ENCODE measurements at regions not wholly inside any gene's neighbourhood (a gene's known extent, or its start where the extent isn't known, plus 50 kb on each side); places are given as distances from the start of the nearest gene placed in this dataset.

GRCh38 chr2:16123421-16123820 lies 183.1 kb downstream of the MYCN start:
- Mint-ChIP-seq H3K4me1 (ENCODE audit: low read depth, unreplicated experiment) (peaks cover 36% of the 10 kb centered on the region), H3K4me3 (ENCODE audit: unreplicated experiment) (peak overlapping the region; percentile 36), H3K27ac (ENCODE audit: unreplicated experiment) (peak overlapping the region; percentile 83), H3K36me3 (ENCODE audit: unreplicated experiment) (peaks cover 8% of the 10 kb centered on the region), H3K9me3 (ENCODE audit: unreplicated experiment) (peaks cover 3% of the 10 kb centered on the region), H3K27me3 (ENCODE audit: unreplicated experiment) (peaks cover 5% of the 10 kb centered on the region)
- TF ChIP-seq, protein P1, sequence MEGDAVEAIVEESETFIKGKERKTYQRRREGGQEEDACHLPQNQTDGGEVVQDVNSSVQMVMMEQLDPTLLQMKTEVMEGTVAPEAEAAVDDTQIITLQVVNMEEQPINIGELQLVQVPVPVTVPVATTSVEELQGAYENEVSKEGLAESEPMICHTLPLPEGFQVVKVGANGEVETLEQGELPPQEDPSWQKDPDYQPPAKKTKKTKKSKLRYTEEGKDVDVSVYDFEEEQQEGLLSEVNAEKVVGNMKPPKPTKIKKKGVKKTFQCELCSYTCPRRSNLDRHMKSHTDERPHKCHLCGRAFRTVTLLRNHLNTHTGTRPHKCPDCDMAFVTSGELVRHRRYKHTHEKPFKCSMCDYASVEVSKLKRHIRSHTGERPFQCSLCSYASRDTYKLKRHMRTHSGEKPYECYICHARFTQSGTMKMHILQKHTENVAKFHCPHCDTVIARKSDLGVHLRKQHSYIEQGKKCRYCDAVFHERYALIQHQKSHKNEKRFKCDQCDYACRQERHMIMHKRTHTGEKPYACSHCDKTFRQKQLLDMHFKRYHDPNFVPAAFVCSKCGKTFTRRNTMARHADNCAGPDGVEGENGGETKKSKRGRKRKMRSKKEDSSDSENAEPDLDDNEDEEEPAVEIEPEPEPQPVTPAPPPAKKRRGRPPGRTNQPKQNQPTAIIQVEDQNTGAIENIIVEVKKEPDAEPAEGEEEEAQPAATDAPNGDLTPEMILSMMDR (IDR thresholded peaks at IDR 0.05; ENCODE audit: partially characterized antibody, unreplicated experiment): no peak
- peak; percentile 82 for DNase-seq

DNA sequence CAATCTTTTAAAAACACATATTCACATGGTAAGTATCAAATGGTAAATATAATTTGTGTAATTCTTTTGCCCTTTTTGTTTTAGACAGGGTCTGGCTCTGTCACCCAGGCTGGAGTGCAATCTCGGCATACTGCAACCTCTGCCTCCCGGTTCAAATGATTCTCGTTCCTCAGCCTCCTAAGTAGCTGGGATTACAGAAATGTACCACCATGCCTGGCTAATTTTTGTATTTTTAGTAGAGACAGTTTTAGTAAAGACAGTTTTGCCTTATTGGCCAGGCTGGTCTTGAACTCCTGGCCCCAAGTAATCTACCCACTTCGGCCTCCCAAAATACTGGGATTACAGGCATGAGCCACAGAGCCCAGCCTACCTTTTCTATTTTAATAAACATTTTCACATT lies 182.2 kb downstream of the MYCN start:
- no peak for DNase-seq
- H3K27ac Mint-ChIP-seq (ENCODE audit: unreplicated experiment): no peak overlapping the region
- peaks cover 2% of the 10 kb centered on the region for H3K27me3 Mint-ChIP-seq (ENCODE audit: unreplicated experiment)
- peaks cover 8% of the 10 kb centered on the region for H3K36me3 Mint-ChIP-seq (ENCODE audit: unreplicated experiment)
- no peak overlapping the region for H3K4me3 Mint-ChIP-seq (ENCODE audit: unreplicated experiment)
- H3K4me1 Mint-ChIP-seq (ENCODE audit: low read depth, unreplicated experiment): peaks cover 36% of the 10 kb centered on the region
- TF ChIP-seq, protein P1 (IDR thresholded peaks at IDR 0.05; ENCODE audit: partially characterized antibody, unreplicated experiment): no peak
- H3K9me3 Mint-ChIP-seq (ENCODE audit: unreplicated experiment): peaks cover 3% of the 10 kb centered on the region

DNA sequence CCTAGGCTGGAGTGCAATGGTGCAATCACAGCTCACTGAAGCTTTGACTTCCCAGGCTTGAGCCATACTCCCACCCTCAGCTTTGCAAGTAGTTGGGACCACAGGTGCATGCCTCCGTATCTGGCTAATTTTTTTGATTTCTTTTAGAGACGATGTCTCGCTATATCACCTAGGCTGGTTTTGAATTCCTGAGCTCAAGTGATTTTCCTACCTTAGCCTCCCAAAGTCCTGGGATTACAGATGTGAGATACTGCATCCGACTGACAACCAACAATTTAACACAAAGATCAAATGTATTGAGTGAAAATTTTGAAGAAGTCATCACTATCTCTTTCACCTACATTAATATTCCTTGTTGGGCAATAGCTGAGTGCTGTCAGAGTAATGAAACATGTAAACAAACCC lies 181.6 kb downstream of the MYCN start:
- TF ChIP-seq, protein P1 (IDR thresholded peaks at IDR 0.05; ENCODE audit: partially characterized antibody, unreplicated experiment): no peak
- H3K4me3 Mint-ChIP-seq (ENCODE audit: unreplicated experiment): no peak overlapping the region
- H3K9me3 Mint-ChIP-seq (ENCODE audit: unreplicated experiment): peaks cover 3% of the 10 kb centered on the region
- peaks cover 8% of the 10 kb centered on the region for H3K36me3 Mint-ChIP-seq (ENCODE audit: unreplicated experiment)
- no peak for DNase-seq
- H3K27me3 Mint-ChIP-seq (ENCODE audit: unreplicated experiment): peaks cover under 1% of the 10 kb centered on the region
- H3K4me1 Mint-ChIP-seq (ENCODE audit: low read depth, unreplicated experiment): peaks cover 32% of the 10 kb centered on the region
- no peak overlapping the region for H3K27ac Mint-ChIP-seq (ENCODE audit: unreplicated experiment)

DNA sequence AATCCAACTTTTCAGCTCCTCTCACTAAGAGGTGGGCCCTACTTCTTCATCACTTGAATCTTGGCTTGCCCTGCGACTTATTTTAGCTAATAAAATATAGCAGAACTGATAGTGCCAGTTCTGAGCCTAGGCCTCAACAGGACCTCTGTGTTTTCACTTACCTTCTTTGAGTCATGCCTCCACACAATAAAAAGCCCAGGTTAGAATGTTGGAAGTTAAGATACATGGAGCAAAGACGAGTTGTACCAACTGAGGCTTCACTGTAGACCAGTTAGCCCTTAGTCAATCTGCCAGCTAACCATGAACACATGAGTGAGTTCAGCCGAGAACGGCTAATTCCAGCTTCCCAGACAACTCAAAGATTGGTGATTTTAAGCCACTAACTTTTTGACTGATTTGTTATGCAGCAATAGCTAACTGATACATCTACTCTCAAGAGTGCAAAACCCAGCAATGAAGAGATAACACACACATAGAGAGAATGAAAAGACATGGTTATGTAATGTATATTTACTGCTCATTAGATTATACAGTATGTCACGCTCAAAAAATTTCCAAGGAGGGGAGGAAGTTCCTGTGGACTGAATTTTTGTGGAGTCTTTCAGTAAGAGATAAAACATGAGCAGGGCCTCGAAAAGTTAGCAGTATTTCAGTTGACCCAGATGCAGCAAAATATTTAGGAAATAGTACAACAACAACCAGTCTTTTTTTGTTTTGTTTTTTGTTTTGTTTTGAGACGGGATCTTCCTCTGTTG lies 181.1 kb downstream of the MYCN start:
- Mint-ChIP-seq H3K27me3 (ENCODE audit: unreplicated experiment) (no peaks in the 10 kb centered on the region), H3K4me3 (ENCODE audit: unreplicated experiment) (no peak overlapping the region), H3K9me3 (ENCODE audit: unreplicated experiment) (no peaks in the 10 kb centered on the region), H3K27ac (ENCODE audit: unreplicated experiment) (no peak overlapping the region), H3K4me1 (ENCODE audit: low read depth, unreplicated experiment) (peaks cover 28% of the 10 kb centered on the region), H3K36me3 (ENCODE audit: unreplicated experiment) (peaks cover 8% of the 10 kb centered on the region)
- no peak for DNase-seq
- TF ChIP-seq, protein P1 (IDR thresholded peaks at IDR 0.05; ENCODE audit: partially characterized antibody, unreplicated experiment): no peak

GRCh38 chr2:16120591-16121180 lies 180.3 kb downstream of the MYCN start:
- Mint-ChIP-seq H3K36me3 (ENCODE audit: unreplicated experiment) (peaks cover 8% of the 10 kb centered on the region), H3K27me3 (ENCODE audit: unreplicated experiment) (no peaks in the 10 kb centered on the region), H3K9me3 (ENCODE audit: unreplicated experiment) (no peaks in the 10 kb centered on the region), H3K4me1 (ENCODE audit: low read depth, unreplicated experiment) (peaks cover 25% of the 10 kb centered on the region), H3K4me3 (ENCODE audit: unreplicated experiment) (no peak overlapping the region), H3K27ac (ENCODE audit: unreplicated experiment) (no peak overlapping the region)
- DNase-seq: no peak
- TF ChIP-seq, protein P1 (IDR thresholded peaks at IDR 0.05; ENCODE audit: partially characterized antibody, unreplicated experiment): no peak
